ENCODE measurements at regions not wholly inside any gene's neighbourhood (a gene's known extent, or its start where the extent isn't known, plus 50 kb on each side); places are given as distances from the start of the nearest gene placed in this dataset.

- no peak for TF ChIP-seq FOXP2 (optimal IDR thresholded peaks at IDR 0.05; ENCODE audit: borderline replicate concordance, extremely low read depth, extremely low read length, insufficient read depth)
- TF ChIP-seq SIN3A (IDR thresholded peaks at IDR 0.05; ENCODE audit: borderline replicate concordance, insufficient read depth, low read length) = no peak
- TF ChIP-seq POLR2AphosphoS5 (IDR thresholded peaks at IDR 0.05; ENCODE audit: low read depth, low read length) = no peak
These were observed 308.7 kb upstream of the DIO3 start for GRCh38 chr14:101252443-101253214.

DNA sequence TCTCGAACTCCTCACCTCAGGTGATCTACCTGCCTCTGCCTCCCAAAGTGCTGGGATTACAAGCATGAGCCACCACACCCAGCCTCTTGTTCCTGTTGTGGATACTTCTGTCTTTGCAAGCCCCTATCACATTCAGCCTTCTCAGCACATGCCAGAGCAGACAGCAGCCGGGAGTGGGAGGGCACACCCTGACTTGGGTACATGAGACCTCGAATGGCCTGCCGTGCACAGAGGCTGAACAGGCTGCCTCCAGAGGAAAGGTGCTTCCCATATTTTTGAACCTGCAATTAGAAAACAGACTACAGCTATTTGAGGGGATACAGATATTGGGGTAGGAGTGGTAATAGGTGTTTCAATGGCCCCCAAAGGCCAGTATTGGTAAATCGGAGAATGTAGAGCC, 307.3 kb upstream of the DIO3 start:
- TF ChIP-seq TAF1 (IDR thresholded peaks at IDR 0.05; ENCODE audit: borderline replicate concordance, insufficient read depth, low read length) (no peak), FOXP2 (optimal IDR thresholded peaks at IDR 0.05; ENCODE audit: borderline replicate concordance, extremely low read depth, extremely low read length, insufficient read depth) (no peak), POLR2AphosphoS5 (IDR thresholded peaks at IDR 0.05; ENCODE audit: low read depth, low read length) (no peak)

DNA sequence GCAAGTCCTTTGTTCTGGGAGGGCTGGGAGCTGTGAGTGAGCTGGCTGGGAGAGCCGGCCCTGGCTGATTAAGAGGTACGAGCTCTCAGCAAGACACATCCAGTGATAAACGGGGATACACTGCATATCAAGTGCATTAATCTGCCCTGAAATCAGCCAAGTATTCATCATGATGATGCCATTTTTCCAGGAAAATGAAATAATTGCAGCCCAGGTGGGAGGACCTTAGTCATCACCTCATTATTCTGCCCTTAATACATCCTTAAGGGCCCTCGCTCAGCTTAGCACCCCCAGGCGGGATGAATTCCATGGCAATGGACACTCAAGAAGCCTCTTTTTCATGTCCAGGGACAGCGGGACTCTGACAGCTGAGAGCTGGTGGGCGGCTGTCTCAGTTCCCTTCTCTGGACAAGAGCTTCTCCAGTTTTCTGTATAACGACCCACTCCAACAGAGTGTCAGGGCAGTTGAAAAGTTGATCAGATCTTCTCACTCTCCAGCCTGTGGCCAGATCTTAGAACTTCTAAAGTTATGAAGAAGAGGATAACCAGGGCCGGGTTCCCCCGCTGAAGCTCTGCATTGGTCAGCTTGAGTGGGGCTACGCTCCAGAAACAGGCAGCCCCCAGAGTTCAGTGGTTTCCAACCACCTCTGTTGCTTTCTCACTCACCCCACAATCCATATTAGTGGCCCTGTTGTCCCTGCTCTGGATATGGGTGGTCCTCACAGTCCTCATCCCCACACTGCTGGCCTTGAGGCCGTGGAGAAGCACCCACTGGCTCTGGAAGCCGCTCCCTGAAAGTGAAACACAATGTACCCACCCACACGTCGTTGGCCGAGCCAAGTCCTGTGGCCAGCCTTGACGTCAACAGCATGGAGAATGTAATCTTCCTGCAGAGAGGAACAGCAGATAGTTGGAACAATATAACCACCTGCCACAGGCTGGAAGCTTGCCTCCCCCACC, 306.2 kb upstream of the DIO3 start:
- TF ChIP-seq TAF1 (IDR thresholded peaks at IDR 0.05; ENCODE audit: borderline replicate concordance, insufficient read depth, low read length) = no peak
- TF ChIP-seq SIN3A (IDR thresholded peaks at IDR 0.05; ENCODE audit: borderline replicate concordance, insufficient read depth, low read length) = no peak
- no peak for TF ChIP-seq FOXP2 (optimal IDR thresholded peaks at IDR 0.05; ENCODE audit: borderline replicate concordance, extremely low read depth, extremely low read length, insufficient read depth)
- no peak for TF ChIP-seq POLR2AphosphoS5 (IDR thresholded peaks at IDR 0.05; ENCODE audit: low read depth, low read length)
- TF ChIP-seq, protein P1, sequence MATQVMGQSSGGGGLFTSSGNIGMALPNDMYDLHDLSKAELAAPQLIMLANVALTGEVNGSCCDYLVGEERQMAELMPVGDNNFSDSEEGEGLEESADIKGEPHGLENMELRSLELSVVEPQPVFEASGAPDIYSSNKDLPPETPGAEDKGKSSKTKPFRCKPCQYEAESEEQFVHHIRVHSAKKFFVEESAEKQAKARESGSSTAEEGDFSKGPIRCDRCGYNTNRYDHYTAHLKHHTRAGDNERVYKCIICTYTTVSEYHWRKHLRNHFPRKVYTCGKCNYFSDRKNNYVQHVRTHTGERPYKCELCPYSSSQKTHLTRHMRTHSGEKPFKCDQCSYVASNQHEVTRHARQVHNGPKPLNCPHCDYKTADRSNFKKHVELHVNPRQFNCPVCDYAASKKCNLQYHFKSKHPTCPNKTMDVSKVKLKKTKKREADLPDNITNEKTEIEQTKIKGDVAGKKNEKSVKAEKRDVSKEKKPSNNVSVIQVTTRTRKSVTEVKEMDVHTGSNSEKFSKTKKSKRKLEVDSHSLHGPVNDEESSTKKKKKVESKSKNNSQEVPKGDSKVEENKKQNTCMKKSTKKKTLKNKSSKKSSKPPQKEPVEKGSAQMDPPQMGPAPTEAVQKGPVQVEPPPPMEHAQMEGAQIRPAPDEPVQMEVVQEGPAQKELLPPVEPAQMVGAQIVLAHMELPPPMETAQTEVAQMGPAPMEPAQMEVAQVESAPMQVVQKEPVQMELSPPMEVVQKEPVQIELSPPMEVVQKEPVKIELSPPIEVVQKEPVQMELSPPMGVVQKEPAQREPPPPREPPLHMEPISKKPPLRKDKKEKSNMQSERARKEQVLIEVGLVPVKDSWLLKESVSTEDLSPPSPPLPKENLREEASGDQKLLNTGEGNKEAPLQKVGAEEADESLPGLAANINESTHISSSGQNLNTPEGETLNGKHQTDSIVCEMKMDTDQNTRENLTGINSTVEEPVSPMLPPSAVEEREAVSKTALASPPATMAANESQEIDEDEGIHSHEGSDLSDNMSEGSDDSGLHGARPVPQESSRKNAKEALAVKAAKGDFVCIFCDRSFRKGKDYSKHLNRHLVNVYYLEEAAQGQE (IDR thresholded peaks at IDR 0.05; ENCODE audit: insufficient read depth in 1 of 2, low read depth in 2 of 2, low read length in 2 of 2) = no peak

DNA sequence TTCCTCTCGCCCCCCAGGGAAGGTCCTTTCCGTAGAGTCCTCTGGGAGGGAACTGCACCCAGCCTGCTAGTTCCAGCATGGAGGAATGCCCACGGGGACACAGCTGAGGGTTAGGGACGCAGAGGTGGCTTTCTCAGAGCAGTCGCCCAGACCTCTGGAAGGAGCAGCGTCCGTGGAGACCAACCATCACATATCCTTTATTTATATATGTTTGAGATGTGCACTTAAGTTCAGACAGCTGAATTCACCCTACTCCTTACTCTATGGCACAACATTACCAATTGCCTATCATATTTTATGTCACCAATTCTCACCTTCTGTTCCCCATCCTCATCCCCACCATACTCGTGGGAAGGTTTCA, 305.6 kb upstream of the DIO3 start:
- TF ChIP-seq FOXP2 (optimal IDR thresholded peaks at IDR 0.05; ENCODE audit: borderline replicate concordance, extremely low read depth, extremely low read length, insufficient read depth) (no peak), TAF1 (IDR thresholded peaks at IDR 0.05; ENCODE audit: borderline replicate concordance, insufficient read depth, low read length) (no peak), POLR2AphosphoS5 (IDR thresholded peaks at IDR 0.05; ENCODE audit: low read depth, low read length) (no peak), SIN3A (IDR thresholded peaks at IDR 0.05; ENCODE audit: borderline replicate concordance, insufficient read depth, low read length) (no peak)
- TF ChIP-seq, protein P1 (IDR thresholded peaks at IDR 0.05; ENCODE audit: insufficient read depth in 1 of 2, low read depth in 2 of 2, low read length in 2 of 2) = no peak

DNA sequence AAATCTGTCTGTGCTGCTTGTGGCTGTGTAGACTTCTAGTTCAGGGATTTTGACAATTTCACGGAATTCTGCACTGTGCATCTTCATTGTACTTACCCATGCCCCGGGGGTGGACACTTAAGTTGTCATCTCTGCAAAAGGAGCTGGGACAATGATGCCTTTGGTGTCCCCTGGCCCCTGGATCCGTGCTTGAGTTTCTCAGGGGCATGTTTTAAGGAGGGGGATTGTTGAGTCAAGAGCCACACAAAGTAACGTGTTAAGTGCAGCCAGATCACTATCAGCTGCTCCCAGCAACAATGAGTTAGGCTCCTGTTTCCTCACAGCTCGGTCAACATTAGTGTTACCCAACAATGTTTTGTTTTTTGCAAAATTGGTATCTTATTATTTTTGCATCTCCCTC, 305.0 kb upstream of the DIO3 start:
- TF ChIP-seq SIN3A (IDR thresholded peaks at IDR 0.05; ENCODE audit: borderline replicate concordance, insufficient read depth, low read length) (no peak), TAF1 (IDR thresholded peaks at IDR 0.05; ENCODE audit: borderline replicate concordance, insufficient read depth, low read length) (no peak), POLR2AphosphoS5 (IDR thresholded peaks at IDR 0.05; ENCODE audit: low read depth, low read length) (no peak), FOXP2 (optimal IDR thresholded peaks at IDR 0.05; ENCODE audit: borderline replicate concordance, extremely low read depth, extremely low read length, insufficient read depth) (no peak)
- TF ChIP-seq, protein P1 (IDR thresholded peaks at IDR 0.05; ENCODE audit: insufficient read depth in 1 of 2, low read depth in 2 of 2, low read length in 2 of 2) = no peak

Data from PFSK-1 (cell line).